CD14-positive monocyte (primary cell): ENCODE measurements at regions not wholly inside any gene's neighbourhood (a gene's known extent, or its start where the extent isn't known, plus 50 kb on each side); places are given as distances from the start of the nearest gene placed in this dataset.
"Not testable (repeated sequence)": the region's sequence is repeated elsewhere in the genome, so short reads cannot be mapped to it uniquely, and the experiment has no call there.

Experiments
- DNase-seq, 3 donors: peaks; one replicate each; pipeline ENCODE4 v3.0.0-alpha.2; 2011 to 2022
- H2AFZ ChIP-seq: 2 replicates; pipeline ENCODE4 v1.6.0; 2012; ENCODE audit warnings: mild to moderate bottlenecking, low read depth, low read length, inconsistent platforms; ENCODE audit not compliant: insufficient read depth, poor library complexity, severe bottlenecking
- H3K27ac ChIP-seq, 2 donors: 1 replicate in 1 of 2; 2 replicates in 1 of 2; pipeline ENCODE4 v1.5.1; 2012 to 2013; ENCODE audit warnings: low read length in 2 of 2, control low read depth in 1 of 2, inconsistent platforms in 1 of 2, low read depth in 1 of 2, mild to moderate bottlenecking in 1 of 2
- H3K27me3 ChIP-seq, 2 donors: one replicate each; pipeline versions ENCODE4 v1.6.0 to v1.6.1; 2011 to 2013; ENCODE audit warnings: low read length in 2 of 2; ENCODE audit not compliant: control insufficient read depth in 2 of 2, insufficient read depth in 2 of 2
- H3K36me3 ChIP-seq, 2 donors: replicated peaks in 1 of 2; 1 replicate in 1 of 2; 2 replicates in 1 of 2; pipeline versions ENCODE4 v1.5.1 to v1.6.1; 2012 to 2013; ENCODE audit warnings: low read length in 2 of 2, control low read depth in 1 of 2, inconsistent platforms in 1 of 2, mild to moderate bottlenecking in 1 of 2; ENCODE audit not compliant: insufficient read depth in 2 of 2, control insufficient read depth in 1 of 2
- H3K4me1 ChIP-seq, 2 donors: 1 replicate in 1 of 2; 2 replicates in 1 of 2; pipeline versions ENCODE4 v1.5.1 to v1.6.1; 2012 to 2013; ENCODE audit warnings: low read length in 2 of 2, control low read depth in 1 of 2, inconsistent platforms in 1 of 2, mild to moderate bottlenecking in 1 of 2, moderate library complexity in 1 of 2; ENCODE audit not compliant: insufficient read depth in 2 of 2, control insufficient read depth in 1 of 2
- H3K4me2 ChIP-seq: replicated peaks from 2 replicates; pipeline ENCODE3; 2012; ENCODE audit warnings: low read length, moderate library complexity, mild to moderate bottlenecking; ENCODE audit not compliant: poor library complexity, severe bottlenecking; ENCODE audit errors: extremely low read depth
- H3K4me3 ChIP-seq, 3 experiments: fragments of 200-600 bp in 1 of 3; sonication (generic) in 1 of 3; replicated peaks in 1 of 3; 1 replicate in 2 of 3; 2 replicates in 1 of 3; pipeline ENCODE4 v1.5.1; 2011 to 2013; ENCODE audit warnings: low read length in 3 of 3, mild to moderate bottlenecking in 3 of 3, control low read depth in 2 of 3, low read depth in 2 of 3, inconsistent platforms in 1 of 3, moderate library complexity in 1 of 3
- H3K79me2 ChIP-seq: 2 replicates; pipeline ENCODE4 v1.6.0; 2012; ENCODE audit warnings: mild to moderate bottlenecking, control low read depth, inconsistent platforms, low read length, moderate library complexity; ENCODE audit not compliant: insufficient read depth
- H3K9ac ChIP-seq: 2 replicates; pipeline ENCODE4 v1.6.0; 2017; ENCODE audit warnings: low read length, mild to moderate bottlenecking; ENCODE audit not compliant: insufficient read depth, poor library complexity, severe bottlenecking
- H3K9me3 ChIP-seq, 2 donors: replicated peaks in 1 of 2; 1 replicate in 1 of 2; 2 replicates in 1 of 2; pipeline versions ENCODE4 v1.5.1 to v1.6.1; 2012 to 2013; ENCODE audit warnings: low read length in 2 of 2, control low read depth in 1 of 2; ENCODE audit not compliant: control insufficient read depth in 1 of 2, insufficient read depth in 1 of 2
- H4K20me1 ChIP-seq: 2 replicates; pipeline ENCODE4 v1.6.0; 2012; ENCODE audit warnings: mild to moderate bottlenecking, low read length, control low read depth, moderate library complexity; ENCODE audit not compliant: insufficient read depth
- H3K27ac Mint-ChIP-seq, 7 donors: one replicate each; pipeline ENCODE4 v1.8.0; 2020; ENCODE audit warnings: mild to moderate bottlenecking in 7 of 7, mixed read lengths in 7 of 7, moderate library complexity in 6 of 7, inconsistent platforms in 2 of 7
- H3K27me3 Mint-ChIP-seq, 3 donors: one replicate each; pipeline ENCODE4 v1.8.0; 2021 to 2022; ENCODE audit warnings: low read depth in 3 of 3, mild to moderate bottlenecking in 3 of 3, mixed read lengths in 3 of 3, moderate library complexity in 3 of 3, inconsistent platforms in 1 of 3
- H3K36me3 Mint-ChIP-seq, 2 donors: one replicate each; pipeline ENCODE4 v1.8.0; 2020; ENCODE audit warnings: mixed read lengths in 2 of 2, inconsistent platforms in 1 of 2, mild to moderate bottlenecking in 1 of 2
- H3K4me1 Mint-ChIP-seq: one replicate; pipeline ENCODE4 v1.8.0; 2020; ENCODE audit warnings: mild to moderate bottlenecking, mixed read lengths
- H3K4me3 Mint-ChIP-seq, 2 donors: one replicate each; pipeline ENCODE4 v1.8.0; 2020; ENCODE audit warnings: mild to moderate bottlenecking in 2 of 2, mixed read lengths in 2 of 2, moderate library complexity in 1 of 2
- H3K9me3 Mint-ChIP-seq, 7 donors: one replicate each; pipeline ENCODE4 v1.8.0; 2020 to 2022; ENCODE audit warnings: mixed read lengths in 7 of 7, mild to moderate bottlenecking in 6 of 7, moderate library complexity in 6 of 7, inconsistent platforms in 2 of 7
- WGBS: methylation state at CpG from one replicate; pipeline ENCODE4 v1.1.5; 2013; ENCODE audit warnings: missing lambda C conversion rate; ENCODE audit not compliant: insufficient coverage; 5-methylcytosine and 5-hydroxymethylcytosine counted together
- intact Hi-C, 2 donors: fragments of 100-400 bp; cut with micrococcal nuclease; formaldehyde crosslinking; loops; one replicate each; pipeline versions ENCODE4 v1.15.0 to v1.15.1; 2023

DNA sequence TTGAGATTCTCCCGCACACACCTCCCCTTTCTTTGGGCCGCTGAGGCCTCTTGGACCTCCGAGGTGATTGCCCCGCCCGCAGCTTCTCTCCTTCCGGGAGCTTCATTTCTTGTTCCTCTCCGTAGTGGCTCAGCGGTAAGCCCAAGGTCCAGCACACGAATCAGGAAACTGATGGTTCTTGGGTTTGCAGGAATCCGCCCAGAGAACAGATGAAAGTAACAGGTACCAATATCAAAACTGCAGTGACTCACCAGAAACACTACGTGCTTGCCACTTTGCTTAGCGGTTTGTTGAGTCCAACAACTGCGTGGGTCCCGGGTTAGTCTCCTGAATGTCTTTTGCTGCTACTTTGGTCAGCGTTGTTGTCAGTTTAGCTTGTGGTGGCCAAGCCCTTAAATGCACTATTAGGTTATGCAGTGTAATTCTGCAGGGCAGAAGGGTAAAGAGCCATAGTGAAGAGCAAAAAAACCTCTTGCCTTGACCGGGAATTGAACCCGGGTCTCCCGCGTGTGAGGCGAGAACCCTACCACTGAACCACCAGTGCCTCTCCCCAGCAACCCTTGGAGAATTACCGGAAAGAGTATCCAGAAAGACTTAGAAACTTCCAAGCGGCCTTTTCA is 172.1 kb downstream of the FAM72C start:
- WGBS, result no CpG with 5 or more reads among the region's 22 CpGs
- H2AFZ ChIP-seq, H3K4me3 ChIP-seq, H3K36me3 ChIP-seq, H3K27me3 Mint-ChIP-seq, H3K4me1 ChIP-seq, H3K79me2 ChIP-seq, H3K36me3 Mint-ChIP-seq, H3K4me3 Mint-ChIP-seq, H3K9ac ChIP-seq, H3K9me3 ChIP-seq, H3K27ac ChIP-seq, intact Hi-C loops, H3K9me3 Mint-ChIP-seq, H3K4me1 Mint-ChIP-seq, H3K4me2 ChIP-seq, H3K27me3 ChIP-seq, H3K27ac Mint-ChIP-seq, H4K20me1 ChIP-seq, DNase-seq: not testable (repeated sequence)

DNA sequence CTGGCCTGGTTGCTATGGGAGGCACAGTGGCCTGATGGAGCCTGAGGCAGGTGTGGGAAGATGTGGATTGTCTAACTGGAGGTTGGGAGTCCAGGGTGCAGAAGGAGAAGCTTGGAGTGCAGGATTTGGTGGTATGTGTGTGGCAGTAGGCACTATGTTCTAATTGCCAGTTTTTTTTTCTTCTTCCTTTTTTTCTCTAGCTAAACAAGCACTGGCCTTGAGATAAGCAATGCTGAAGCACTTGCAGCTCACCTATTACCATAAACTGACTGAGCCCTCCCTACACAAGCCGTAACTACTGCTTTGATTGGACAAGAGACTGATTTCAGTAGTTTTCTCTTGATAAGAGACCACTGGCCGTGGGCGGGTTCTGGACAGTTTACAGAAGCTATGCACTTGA is 175.4 kb downstream of the FAM72C start:
- H3K4me3 ChIP-seq, H3K4me1 ChIP-seq, H3K4me3 Mint-ChIP-seq, DNase-seq, H3K27ac Mint-ChIP-seq, H3K9me3 Mint-ChIP-seq, H3K36me3 Mint-ChIP-seq, H3K4me2 ChIP-seq, H2AFZ ChIP-seq, intact Hi-C loops, H3K79me2 ChIP-seq, H3K27me3 Mint-ChIP-seq, H3K9ac ChIP-seq, H3K27ac ChIP-seq, H3K9me3 ChIP-seq, H3K27me3 ChIP-seq, H3K36me3 ChIP-seq, H3K4me1 Mint-ChIP-seq, H4K20me1 ChIP-seq: not testable (repeated sequence)
- WGBS, result no CpG with 5 or more reads among the region's 3 CpGs

DNA sequence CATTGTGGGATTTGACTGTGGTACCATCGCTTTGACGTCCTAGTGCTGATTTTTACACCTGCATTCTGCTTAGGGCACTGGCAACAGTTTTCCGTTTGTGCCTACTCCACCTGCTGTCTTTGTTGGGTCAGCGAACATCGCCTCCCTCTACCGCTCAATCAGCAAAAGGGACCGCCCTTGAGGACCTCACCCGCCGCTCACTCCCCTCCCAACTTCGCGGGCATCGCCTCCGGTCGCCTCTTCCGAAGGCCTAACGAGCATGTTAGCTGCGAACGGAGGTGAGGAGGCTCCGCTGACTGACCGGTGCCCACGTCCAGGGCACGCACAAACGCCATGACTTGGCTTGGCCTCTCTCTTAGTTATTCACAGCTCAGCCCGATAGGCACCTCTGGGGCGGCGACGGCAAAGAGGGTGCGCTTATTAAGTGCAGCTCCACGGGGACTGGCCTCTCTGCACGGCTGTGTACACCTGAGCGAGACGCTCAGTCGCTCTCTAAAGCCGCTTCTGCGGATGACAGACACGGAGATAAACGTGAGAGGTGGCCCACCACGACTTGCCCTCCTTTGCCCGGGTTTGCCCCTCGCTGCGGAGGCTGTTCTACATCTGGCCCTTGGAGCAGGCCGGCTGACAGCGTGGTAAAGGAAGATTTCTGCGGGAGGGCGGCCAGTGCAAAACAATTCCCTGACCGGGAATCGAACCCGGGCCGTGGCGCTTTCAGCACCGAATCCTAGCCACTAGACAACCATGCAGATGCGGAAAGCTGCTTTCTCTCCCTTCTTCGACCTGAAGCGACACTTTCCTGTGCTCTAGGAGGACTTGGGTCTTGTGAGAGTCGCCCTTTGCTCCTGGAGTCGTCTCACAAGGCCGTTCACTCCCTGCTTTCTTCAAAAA is 179.5 kb downstream of the FAM72C start:
- intact Hi-C loops, H3K4me1 Mint-ChIP-seq, H3K36me3 Mint-ChIP-seq, H3K4me2 ChIP-seq, H2AFZ ChIP-seq, H3K9ac ChIP-seq, H3K9me3 Mint-ChIP-seq, H3K27me3 ChIP-seq, H3K9me3 ChIP-seq, H3K79me2 ChIP-seq, H3K27ac ChIP-seq, H3K4me1 ChIP-seq, H3K4me3 Mint-ChIP-seq, DNase-seq, H3K4me3 ChIP-seq, H3K27ac Mint-ChIP-seq, H4K20me1 ChIP-seq, H3K36me3 ChIP-seq: not testable (repeated sequence)
- no CpG with 5 or more reads among the region's 57 CpGs for WGBS
- H3K27me3 Mint-ChIP-seq, result peaks cover 3 to 11% (median 6%) of the 10 kb centered on the region in 3 donors

DNA sequence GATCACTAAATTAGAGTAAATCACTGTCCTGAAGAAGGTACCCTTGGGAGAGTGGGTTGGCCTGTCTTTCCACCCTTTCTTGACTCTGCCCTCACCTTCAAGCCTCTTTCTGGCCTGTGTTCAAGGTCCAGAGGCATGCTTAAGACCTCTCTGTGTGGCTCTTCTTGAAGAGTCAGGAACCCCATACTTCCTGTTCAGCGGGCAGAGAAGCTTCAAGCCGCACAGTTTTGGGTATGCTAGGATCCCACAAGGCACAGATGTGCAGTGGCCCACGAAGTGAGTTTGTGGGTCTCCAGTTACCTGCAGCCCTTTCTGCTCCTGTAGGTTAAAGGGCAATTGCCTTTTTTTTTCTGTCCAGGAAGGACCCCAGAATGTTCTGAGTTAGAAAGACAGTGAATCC is 185.4 kb downstream of the FAM72C start:
- H3K36me3 ChIP-seq, H2AFZ ChIP-seq, H3K27me3 Mint-ChIP-seq, H3K36me3 Mint-ChIP-seq, DNase-seq, H3K9me3 Mint-ChIP-seq, H3K27ac ChIP-seq, H4K20me1 ChIP-seq, H3K4me1 ChIP-seq, H3K9ac ChIP-seq, H3K27me3 ChIP-seq, H3K4me2 ChIP-seq, H3K27ac Mint-ChIP-seq, H3K4me3 ChIP-seq, intact Hi-C loops, H3K4me1 Mint-ChIP-seq, H3K79me2 ChIP-seq, H3K9me3 ChIP-seq: not testable (repeated sequence)
- no CpG with 5 or more reads among the region's 3 CpGs for WGBS
- H3K4me3 Mint-ChIP-seq, result peak overlapping the region in 1 of 2 donors; percentile 51
